GM12865 (cell line): ENCODE measurements at regions not wholly inside any gene's neighbourhood (a gene's known extent, or its start where the extent isn't known, plus 50 kb on each side); places are given as distances from the start of the nearest gene placed in this dataset.

ENCODE experiments used
- DNase-seq: peaks from one replicate; pipeline ENCODE4 v3.0.0; 2010; ENCODE audit warnings: low read depth
- H3K4me3 ChIP-seq: 2 replicates; pipeline ENCODE4 v1.5.1; 2011; ENCODE audit warnings: mild to moderate bottlenecking, low read depth, low read length, control low read depth
- CTCF ChIP-seq: IDR thresholded peaks from 2 replicates; pipeline ENCODE4 v1.5.1; 2011; ENCODE audit warnings: low read length, control low read depth, low read depth, inconsistent platforms; ENCODE audit not compliant: insufficient read depth; ENCODE audit errors: missing control alignments

DNA sequence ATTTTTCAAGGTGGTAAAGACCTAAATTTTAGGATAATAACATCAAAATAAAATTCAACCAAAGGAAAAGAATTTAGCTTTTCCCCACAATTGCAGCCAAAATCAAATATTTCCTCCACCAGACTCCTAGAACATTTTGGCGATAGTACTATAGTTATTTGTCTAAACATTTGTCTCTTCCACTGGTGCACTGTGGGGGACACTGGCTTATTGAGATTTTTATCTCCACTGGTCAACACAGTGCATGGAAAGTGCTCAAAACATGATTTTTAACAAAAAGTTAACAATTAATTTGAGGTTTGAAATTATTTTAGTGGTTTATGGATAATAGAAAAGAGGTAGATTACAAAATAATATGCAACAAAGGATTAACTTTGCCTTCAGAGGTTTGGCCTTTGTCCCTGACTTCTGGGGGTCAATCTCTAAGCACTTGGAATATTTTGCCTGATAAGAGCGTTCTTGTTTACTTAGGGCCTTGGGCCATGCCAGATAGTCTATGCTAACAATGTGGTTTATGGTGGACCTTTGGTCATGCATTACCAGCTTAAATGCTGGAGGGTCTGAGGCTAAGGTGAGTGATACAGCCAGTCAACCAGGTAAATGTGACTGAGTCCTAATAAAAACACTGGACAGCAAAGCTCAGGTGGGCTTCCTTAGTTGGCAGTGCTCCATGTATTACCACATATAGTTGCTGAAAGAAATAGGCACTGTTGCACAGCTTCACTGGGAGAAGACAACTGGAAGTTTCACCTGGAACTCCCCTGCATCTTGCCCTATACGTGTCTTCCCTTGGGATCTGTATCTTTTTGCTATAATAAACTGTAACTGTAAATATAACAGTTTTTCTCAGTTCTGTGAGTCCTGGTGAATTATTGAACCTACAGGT is 67.2 kb upstream of the SATB2 start:
- H3K4me3 ChIP-seq: no peak overlapping the region
- no peak for TF ChIP-seq CTCF
- DNase-seq: no peak

- DNase-seq: peak; percentile 55
- H3K4me3 ChIP-seq: no peak overlapping the region
- TF ChIP-seq CTCF: no peak
Observed at GRCh38 chr2:199509403-199509802, 51.7 kb upstream of the SATB2 start.
